ENCODE measurements at regions not wholly inside any gene's neighbourhood (a gene's known extent, or its start where the extent isn't known, plus 50 kb on each side); places are given as distances from the start of the nearest gene placed in this dataset.

DNA sequence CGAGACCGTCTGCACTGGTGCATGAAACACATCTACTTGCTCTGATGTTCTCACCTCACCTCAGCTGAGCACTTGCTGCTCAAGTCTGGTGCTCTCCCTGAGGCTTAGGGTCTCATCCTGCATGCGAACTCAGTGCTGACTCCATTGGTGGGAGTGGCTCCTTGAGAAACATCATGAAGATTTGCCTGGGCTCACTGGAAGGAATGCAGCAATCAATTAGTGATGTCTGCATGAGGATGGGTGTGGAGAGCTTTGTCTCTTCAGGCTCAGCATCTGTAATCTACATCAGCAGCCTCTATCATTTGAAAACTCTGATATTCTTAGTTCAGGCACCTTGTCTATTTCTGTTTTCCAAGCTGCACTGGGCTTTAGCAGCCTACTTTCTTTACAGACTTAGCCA is 204.4 kb downstream of the IRF8 start:
- TF ChIP-seq, protein P1, sequence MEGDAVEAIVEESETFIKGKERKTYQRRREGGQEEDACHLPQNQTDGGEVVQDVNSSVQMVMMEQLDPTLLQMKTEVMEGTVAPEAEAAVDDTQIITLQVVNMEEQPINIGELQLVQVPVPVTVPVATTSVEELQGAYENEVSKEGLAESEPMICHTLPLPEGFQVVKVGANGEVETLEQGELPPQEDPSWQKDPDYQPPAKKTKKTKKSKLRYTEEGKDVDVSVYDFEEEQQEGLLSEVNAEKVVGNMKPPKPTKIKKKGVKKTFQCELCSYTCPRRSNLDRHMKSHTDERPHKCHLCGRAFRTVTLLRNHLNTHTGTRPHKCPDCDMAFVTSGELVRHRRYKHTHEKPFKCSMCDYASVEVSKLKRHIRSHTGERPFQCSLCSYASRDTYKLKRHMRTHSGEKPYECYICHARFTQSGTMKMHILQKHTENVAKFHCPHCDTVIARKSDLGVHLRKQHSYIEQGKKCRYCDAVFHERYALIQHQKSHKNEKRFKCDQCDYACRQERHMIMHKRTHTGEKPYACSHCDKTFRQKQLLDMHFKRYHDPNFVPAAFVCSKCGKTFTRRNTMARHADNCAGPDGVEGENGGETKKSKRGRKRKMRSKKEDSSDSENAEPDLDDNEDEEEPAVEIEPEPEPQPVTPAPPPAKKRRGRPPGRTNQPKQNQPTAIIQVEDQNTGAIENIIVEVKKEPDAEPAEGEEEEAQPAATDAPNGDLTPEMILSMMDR (IDR thresholded peaks at IDR 0.05; ENCODE audit: insufficient read depth, low read length): no peak
- H3K4me3 ChIP-seq (ENCODE audit: low read depth, low read length): no peak overlapping the region
- no peak for DNase-seq (ENCODE audit: low read depth)

DNA sequence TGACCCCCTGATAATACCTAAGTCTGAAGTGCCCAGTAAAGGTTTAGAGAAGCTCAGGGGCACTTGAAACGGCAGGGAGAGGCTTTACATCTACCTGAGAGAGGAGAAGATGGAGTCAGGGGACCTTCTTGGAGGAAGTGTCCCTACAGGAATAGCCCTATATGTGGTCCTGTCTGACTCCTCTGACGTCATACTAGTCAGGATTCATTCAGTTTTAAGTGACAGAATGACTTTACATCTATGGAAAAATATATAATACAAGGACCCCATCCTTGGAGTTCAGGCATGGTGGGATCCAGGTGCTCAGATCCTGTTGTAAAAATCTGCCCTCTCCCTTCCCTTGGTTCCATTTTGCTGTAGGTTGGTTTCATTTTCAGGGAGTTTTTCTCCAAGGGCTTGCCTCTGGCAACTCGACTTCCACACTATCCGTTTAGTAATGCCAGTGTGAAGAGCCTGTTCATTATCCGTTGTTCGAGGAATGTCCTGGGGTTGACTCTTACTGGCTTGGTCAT is 205.6 kb downstream of the IRF8 start:
- no peak for DNase-seq (ENCODE audit: low read depth)
- no peak overlapping the region for H3K4me3 ChIP-seq (ENCODE audit: low read depth, low read length)
- TF ChIP-seq, protein P1 (IDR thresholded peaks at IDR 0.05; ENCODE audit: insufficient read depth, low read length): no peak

DNA sequence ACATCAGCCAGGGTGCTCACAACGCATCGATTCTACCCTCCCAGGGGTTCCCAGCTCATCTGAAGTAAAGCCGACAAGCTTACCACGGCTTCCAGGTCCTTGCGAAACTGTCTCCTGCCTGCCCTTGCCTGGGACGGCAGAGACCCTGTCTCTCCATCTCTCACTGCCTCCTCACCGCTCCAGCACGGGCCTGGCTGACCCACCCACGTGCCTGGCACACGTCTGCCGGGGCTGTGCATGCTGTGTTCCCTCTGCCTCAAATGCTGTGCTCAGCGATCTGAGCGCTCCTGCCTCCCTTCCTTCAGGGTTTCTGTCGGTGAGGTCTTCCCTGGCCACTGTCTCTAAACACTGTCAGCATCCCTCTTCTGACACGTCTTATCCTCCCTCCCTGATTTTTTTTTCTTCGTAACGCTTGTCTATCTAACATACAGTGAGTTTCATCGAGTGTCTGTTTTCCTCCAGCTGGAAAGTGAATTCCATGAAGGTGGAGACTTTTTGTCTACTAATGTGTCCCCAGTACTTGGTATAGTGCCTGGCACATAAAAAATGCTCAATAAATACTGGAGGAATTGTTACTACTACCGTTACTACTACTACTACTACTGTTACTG is 208.4 kb downstream of the IRF8 start:
- TF ChIP-seq, protein P1 (IDR thresholded peaks at IDR 0.05; ENCODE audit: insufficient read depth, low read length): no peak
- no peak for DNase-seq (ENCODE audit: low read depth)
- no peak overlapping the region for H3K4me3 ChIP-seq (ENCODE audit: low read depth, low read length)

- H3K4me3 ChIP-seq (ENCODE audit: low read depth, low read length): no peak overlapping the region
- TF ChIP-seq, protein P1 (IDR thresholded peaks at IDR 0.05; ENCODE audit: insufficient read depth, low read length): no peak
- DNase-seq (ENCODE audit: low read depth): no peak
Measured at GRCh38 chr16:86108062-86108461, 209.1 kb downstream of the IRF8 start.

DNA sequence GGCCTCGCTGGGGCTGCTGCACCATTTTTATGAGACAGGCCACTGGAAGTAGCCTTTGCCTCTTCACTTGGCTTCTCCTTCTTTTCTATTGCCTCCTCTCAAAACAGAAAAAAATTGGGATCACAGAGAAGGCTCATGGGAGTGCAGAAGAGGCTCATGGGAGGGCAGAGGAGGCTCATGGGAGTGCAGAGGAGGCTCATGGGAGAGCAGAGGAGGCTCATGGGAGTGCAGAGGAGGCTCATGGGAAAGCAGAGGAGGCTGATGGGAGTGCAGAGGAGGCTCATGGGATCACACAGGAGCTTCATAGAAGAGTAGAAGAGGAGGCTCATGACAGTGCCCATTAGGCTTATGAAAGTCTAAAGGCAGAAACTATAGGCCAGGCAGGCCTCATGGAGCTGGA is 211.2 kb downstream of the IRF8 start:
- DNase-seq (ENCODE audit: low read depth): no peak
- H3K4me3 ChIP-seq (ENCODE audit: low read depth, low read length): no peak overlapping the region
- TF ChIP-seq, protein P1 (IDR thresholded peaks at IDR 0.05; ENCODE audit: insufficient read depth, low read length): no peak

- TF ChIP-seq, protein P1 (IDR thresholded peaks at IDR 0.05; ENCODE audit: insufficient read depth, low read length): no peak
- DNase-seq (ENCODE audit: low read depth): no peak
- H3K4me3 ChIP-seq (ENCODE audit: low read depth, low read length): no peak overlapping the region
Measured at GRCh38 chr16:86110726-86111125, 211.8 kb downstream of the IRF8 start.

DNA sequence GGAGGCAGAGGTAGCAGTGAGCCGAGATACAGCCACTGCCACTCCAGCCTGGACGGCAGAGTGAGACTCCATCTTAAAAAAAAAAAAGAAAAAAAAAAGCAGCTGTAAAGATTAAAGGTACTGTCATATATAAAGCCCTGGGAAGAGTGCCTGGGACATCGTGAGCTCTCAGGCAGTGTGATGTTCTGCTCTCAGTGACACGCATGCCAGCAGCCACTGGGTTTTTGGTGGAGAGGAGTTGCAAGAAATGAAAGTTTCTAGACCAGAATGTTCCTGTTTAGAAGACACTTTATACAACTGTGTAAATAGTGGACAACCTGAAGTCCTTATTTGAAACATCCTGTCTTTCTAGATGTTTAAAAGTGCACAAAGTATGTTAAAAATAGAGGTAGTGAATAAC is 213.2 kb downstream of the IRF8 start:
- DNase-seq (ENCODE audit: low read depth): no peak
- no peak overlapping the region for H3K4me3 ChIP-seq (ENCODE audit: low read depth, low read length)
- TF ChIP-seq, protein P1 (IDR thresholded peaks at IDR 0.05; ENCODE audit: insufficient read depth, low read length): no peak

All from fibroblast of the aortic adventitia (primary cell).